CD4-positive, alpha-beta T cell treated with Interleukin-15 for 1 hour (primary cell): ENCODE measurements at regions not wholly inside any gene's neighbourhood (a gene's known extent, or its start where the extent isn't known, plus 50 kb on each side); places are given as distances from the start of the nearest gene placed in this dataset.

Experiments used
- DNase-seq: peaks from one replicate; pipeline ENCODE4 v3.0.0-alpha.2; 2020

DNA sequence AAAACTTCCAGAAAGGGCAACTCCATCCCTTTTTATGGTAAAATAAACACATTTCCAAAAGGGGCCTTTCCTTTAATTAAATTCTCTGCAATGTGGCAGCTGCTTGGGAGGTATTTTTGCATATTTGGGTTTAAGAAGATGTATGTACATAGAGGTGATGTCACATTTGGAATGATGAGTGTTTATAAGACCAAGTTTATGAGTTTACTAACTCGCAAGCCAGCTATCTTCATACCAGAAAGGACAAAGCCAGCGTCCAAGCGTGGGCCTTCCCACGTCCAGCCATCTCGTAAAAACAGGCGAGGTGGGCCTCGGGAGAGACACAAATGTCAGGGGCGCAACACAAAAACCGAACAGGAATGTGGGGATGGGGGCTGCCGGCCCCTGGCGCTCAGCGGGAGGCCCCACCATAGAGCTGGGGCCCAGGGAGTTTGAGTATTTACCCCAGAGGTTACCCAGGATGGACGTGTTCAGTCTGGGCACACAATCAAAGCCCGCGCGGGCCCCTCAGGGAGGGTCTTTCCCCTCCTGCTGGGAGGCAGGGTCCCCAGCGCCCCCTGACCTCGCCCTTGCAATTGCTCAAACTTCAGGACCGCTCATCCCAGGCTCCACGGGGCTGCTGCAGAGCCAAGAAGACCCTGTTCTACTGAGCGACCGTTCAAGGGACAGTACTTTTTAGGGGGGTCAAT, 137.3 kb downstream of the TWIST2 start:
- DNase-seq, result no peak

GRCh38 chr2:238985931-238986446, 138.1 kb downstream of the TWIST2 start:
- no peak for DNase-seq

DNA sequence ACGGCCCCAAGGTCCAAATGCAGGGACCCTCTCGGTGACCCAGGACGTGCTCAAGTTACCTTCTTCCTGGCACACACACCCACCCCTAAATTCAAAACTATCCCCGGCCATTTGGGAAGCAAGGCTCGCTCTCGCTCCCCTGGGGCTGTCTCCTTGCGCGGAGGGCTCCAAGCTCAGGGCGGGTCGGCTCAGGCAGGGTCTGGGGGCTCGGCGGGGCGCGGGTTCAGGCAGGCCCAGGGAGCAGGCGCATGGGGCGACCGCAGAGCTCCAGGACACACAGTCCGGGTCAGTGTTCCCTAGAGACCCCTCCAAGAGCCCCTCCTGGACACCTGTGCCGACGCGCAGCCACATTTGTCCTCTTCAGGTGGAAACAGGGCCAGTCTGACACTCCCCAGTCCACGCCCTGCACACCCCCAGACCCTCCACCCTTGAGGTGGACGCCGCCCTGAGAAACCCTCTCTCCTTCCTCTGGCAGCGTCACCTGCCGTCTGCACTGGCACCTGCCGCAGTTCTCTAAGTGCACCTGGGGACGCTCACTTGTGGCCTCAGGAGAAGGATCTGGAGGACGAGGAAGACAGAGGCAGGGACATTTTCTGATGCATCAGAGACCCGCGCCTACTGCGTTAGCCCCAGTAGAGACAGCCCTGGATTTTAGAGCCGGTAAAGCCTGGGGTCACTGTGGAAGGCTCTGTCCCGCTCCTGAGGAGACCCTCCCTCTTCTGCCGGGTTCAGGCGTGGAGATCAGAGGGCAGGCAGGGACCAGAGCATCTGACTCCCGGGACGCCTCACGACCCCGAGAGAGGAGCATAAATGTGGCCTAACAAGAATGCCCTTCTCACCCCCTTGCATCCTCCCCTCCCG, 138.8 kb downstream of the TWIST2 start:
- DNase-seq, result no peak

DNA sequence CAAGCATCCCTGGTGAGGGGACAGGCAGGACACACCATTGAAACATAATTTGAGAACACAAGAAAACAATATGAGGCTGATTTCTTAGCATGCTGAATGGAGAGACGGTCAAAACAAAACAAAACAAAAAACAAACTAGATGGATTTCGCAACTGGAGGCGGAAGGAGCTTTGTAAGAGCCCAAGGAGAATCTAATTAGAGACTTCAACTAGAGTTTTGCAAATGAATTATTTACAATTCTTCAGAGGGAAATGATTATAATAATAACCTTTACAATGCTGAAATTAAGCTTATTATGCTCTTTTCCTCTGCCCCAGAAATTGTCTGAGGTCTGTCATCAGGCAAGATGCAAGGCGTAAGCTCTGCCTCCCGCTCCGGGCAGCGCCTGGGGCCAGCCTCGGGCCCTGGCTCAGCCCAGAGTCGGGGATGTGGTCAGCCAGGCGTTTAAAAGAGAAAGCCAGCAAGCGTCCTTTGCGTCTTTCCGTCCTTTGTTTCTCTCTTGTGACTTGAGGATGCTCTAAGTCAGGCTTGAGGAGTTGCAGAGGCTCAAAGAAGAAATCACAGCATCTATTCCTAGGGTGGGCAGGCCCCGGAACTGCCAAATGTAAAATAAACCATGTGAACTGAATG, 139.6 kb downstream of the TWIST2 start:
- DNase-seq, result no peak

GRCh38 chr2:238988105-238988504, 140.2 kb downstream of the TWIST2 start:
- DNase-seq, result no peak

DNA sequence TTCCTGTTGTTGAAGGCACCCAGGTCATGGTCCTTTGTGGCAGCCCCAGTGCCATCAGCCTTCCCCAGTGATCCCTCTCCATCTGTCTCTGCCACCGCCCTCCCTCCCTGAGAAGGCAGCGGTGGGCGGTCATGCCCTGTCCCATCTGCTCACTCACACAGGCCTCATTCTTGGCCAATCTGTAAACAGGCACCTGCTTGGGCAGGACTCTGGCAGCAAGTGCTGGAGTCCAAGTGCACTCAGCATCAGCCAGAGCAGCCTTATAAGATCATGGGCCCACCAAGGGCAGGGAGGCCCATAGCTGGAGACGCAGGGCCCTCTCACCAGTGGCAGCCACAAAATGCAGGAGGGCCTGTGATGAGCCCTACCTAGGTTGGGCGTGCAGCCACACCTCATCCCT, 140.9 kb downstream of the TWIST2 start:
- DNase-seq, result no peak

- no peak for DNase-seq
Observed at GRCh38 chr2:238989484-238989883, 141.6 kb downstream of the TWIST2 start.

- no peak for DNase-seq
Observed at GRCh38 chr2:238994432-238994831, 146.5 kb downstream of the TWIST2 start.

DNA sequence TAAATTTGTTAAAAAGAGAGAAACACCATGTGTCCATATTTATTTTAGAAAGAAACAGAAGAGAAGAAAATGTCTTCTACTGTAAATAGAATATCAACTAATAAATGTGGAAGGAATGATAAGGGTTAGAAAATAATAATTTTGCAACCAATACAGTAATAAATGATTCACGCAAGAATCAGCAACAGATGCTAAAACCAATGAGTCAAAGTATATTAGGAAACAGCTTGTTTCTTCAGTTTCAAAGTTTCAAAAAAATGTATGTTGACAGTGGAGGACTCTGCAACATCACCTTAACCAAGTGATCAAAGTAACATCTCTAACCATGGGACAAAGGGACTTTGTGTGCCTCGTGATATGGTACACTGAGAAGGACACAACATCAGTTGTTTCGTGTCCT, 147.0 kb downstream of the TWIST2 start:
- no peak for DNase-seq

DNA sequence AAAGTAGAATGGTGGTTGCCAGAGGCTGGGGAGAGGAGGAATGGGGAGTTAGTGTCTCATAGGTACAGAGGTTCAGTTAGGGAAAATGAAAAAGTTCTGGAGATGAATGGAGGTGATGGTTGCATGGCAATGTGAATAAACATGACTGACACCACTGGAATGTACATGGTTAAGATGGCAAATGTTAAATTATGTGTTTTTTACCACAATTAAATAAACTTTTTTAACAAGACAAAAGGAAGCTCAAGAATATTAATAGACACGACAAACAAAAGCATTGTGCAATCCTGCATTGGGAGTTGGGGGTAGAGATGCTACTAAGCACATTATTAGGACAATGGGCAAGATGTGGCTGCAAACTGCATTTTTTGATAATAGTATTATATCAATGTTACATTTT, 147.7 kb downstream of the TWIST2 start:
- no peak for DNase-seq

GRCh38 chr2:238996331-238997136, 148.6 kb downstream of the TWIST2 start:
- DNase-seq, result no peak

GRCh38 chr2:238997137-238997390, 149.2 kb downstream of the TWIST2 start:
- no peak for DNase-seq

- no peak for DNase-seq
Observed at GRCh38 chr2:238997684-238998083, 149.8 kb downstream of the TWIST2 start.
